Epithelial cell of esophagus (primary cell): ENCODE measurements at regions not wholly inside any gene's neighbourhood (a gene's known extent, or its start where the extent isn't known, plus 50 kb on each side); places are given as distances from the start of the nearest gene placed in this dataset.
"Not testable (repeated sequence)": the region's sequence is repeated elsewhere in the genome, so short reads cannot be mapped to it uniquely, and the experiment has no call there.

Experiments used
- DNase-seq: peaks from one replicate; pipeline ENCODE4 v3.0.0; 2010; ENCODE audit warnings: low read depth
- H3K4me3 ChIP-seq: 2 replicates; pipeline ENCODE4 v1.5.1; 2011; ENCODE audit warnings: mild to moderate bottlenecking, low read length, control low read depth
- TF ChIP-seq, protein P1 (sequence below): IDR thresholded peaks from 2 replicates; pipeline ENCODE4 v1.5.1; 2011; ENCODE audit warnings: low read depth, mild to moderate bottlenecking, low read length, control low read depth, inconsistent platforms; ENCODE audit not compliant: insufficient read depth; ENCODE audit errors: missing control alignments

DNA sequence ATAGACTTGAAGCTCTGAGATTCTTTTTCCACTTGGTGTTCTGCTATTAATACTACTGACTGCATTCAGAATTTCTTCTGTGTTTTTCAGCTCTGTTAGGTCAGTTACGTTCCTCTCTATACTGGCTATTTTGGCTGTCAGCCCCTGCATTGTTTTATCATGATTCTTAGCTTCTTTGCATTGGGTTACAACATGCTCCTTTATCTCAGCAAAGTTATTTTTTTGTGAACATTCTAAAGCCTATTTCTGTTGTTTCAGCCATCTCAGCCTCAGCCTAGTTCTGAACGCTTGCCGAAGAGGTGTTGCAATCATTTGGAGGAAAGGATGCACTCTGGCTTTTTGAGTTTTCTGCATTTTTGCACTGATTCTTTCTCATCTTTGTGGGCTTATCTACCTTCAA, 201.5 kb upstream of the GNAI1 start:
- DNase-seq: no peak
- TF ChIP-seq, protein P1, sequence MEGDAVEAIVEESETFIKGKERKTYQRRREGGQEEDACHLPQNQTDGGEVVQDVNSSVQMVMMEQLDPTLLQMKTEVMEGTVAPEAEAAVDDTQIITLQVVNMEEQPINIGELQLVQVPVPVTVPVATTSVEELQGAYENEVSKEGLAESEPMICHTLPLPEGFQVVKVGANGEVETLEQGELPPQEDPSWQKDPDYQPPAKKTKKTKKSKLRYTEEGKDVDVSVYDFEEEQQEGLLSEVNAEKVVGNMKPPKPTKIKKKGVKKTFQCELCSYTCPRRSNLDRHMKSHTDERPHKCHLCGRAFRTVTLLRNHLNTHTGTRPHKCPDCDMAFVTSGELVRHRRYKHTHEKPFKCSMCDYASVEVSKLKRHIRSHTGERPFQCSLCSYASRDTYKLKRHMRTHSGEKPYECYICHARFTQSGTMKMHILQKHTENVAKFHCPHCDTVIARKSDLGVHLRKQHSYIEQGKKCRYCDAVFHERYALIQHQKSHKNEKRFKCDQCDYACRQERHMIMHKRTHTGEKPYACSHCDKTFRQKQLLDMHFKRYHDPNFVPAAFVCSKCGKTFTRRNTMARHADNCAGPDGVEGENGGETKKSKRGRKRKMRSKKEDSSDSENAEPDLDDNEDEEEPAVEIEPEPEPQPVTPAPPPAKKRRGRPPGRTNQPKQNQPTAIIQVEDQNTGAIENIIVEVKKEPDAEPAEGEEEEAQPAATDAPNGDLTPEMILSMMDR: no peak
- no peak overlapping the region for H3K4me3 ChIP-seq

DNA sequence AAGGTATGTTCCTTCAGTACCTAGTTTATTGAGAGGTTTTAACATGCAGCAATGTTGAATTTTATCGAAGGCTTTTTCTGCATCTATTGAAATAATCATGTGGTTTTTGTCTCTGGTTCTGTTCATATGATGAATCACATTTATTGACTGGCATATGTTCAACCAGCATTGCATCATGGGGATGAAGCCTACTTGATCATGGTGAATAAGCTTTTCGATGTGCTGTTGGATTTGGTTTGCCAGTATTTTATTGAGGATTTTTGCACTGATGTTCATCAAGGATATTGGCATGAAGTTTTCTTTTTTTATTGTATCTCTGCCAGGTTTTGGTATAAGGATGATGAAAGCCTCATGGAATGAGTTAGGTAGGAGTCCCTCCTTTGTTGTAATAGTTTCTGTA, 204.0 kb upstream of the GNAI1 start:
- TF ChIP-seq, protein P1: no peak
- no peak overlapping the region for H3K4me3 ChIP-seq
- DNase-seq: peak; percentile 53

DNA sequence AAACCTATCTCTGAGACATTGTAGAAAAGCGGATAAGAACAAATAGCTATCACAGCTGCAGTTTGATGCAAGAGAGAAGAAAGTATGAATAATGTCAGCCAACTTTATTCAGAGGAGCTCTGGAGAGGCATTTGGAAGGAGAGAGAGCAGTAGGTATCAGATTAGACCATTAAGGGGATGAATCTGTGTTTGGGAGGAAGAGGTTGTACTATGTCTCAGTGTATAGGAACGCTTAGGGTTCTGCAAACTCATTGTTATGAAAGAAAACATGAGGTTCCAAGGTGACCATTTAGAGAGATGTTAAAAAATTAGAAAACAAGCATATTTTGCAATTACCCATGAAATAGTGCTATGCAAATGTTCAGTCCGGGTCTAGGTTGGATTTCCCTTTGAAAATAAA, 207.5 kb upstream of the GNAI1 start:
- DNase-seq: no peak
- no peak overlapping the region for H3K4me3 ChIP-seq
- TF ChIP-seq, protein P1: no peak

DNA sequence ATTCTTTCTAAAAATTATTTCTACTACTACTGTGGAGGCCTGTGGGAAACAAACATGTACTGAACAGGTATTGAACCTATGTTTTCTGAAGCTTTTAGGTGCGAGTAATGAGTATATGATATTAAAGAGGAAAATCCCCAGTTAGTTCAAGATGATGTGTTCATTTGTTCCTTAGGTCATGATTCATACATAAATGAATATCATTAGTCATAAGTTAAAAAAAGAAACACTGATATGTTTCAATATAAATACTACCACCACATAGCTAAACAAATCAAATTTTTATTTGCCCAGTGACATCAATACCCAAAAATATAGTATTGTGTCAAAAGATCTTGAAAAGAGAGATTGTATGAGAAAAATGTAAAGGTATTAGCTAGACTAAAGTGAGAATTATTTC, 210.7 kb upstream of the GNAI1 start:
- DNase-seq: peak; percentile 46
- TF ChIP-seq, protein P1: no peak
- no peak overlapping the region for H3K4me3 ChIP-seq

DNA sequence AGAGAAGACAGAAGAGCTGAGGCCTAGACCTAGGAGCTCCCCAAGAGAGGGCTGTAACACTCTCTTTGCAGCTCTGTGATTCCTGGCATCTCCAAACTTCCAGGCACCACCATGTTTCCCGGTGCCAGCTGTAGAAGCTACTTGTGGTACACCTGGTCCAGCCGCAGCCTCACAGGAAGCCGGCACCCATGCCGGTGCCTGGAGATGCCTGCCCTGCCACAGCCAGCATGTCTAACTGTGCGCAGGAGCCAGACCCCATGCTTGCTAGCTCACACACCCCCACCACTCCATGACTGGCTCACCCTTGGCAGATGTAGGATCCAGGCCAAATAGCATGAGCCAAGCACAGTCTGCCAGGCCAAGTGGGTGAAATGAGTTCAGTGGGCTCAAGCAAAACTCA, 211.7 kb upstream of the GNAI1 start:
- no peak for DNase-seq
- TF ChIP-seq, protein P1: no peak
- no peak overlapping the region for H3K4me3 ChIP-seq

DNA sequence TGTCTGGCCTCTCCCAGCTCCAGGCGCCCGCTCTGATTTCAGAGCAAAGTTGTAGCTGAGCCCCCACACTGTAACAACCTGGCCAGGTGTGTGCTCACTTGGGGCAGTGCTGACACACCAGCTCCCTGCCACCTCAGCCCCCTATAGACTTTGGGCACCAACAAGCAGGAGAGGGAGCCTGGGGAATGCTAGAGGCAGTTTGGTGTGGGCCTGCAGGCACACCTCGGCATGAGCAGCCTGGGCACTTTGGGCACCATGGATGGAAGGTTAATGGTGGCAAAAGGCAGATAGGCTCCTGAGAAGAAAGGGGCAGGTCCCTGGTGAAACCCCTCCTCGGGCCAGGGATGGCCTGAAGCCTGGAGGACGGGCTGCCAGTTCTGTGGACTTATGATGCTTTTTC, 212.7 kb upstream of the GNAI1 start:
- TF ChIP-seq, protein P1: no peak
- DNase-seq: no peak
- H3K4me3 ChIP-seq: no peak overlapping the region

DNA sequence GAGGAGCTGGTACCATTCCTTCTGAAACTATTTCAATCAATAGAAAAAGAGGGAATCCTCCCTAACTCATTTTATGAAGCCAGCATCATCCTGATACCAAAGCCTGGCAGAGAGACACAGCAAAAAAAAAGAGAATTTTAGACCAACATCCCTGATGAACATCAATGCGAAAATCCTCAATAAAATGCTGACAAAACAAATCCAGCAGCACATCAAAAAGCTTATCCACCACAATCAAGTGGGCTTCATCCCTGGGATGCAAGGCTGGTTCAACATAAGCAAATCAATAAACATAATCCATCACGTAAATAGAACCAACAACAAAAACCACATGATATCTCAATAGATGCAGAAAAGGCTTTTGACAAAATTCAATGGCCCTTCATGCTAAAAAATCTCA, 216.0 kb upstream of the GNAI1 start:
- H3K4me3 ChIP-seq, DNase-seq: not testable (repeated sequence)

DNA sequence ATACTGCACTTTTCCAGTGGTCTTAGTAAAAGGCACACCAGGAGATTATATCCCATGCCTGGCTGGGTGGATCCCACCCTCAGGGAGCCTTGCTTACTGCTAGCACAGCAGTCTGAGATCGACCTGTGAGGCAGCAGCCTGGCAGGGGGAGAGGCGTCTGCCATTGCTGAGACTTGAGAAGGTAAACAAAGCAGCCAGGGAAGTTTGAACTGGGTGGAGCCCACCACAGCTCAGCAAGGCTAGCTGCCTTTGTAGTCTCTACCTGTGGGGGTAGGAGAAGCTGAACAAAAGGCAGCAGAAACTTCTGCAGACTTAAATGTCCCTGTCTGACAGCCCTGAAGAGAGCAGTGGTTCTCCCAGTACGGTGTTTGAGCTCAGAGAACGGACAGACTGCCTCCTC, 219.3 kb upstream of the GNAI1 start:
- H3K4me3 ChIP-seq, DNase-seq: not testable (repeated sequence)
